ENCODE measurements at regions not wholly inside any gene's neighbourhood (a gene's known extent, or its start where the extent isn't known, plus 50 kb on each side); places are given as distances from the start of the nearest gene placed in this dataset.

DNA sequence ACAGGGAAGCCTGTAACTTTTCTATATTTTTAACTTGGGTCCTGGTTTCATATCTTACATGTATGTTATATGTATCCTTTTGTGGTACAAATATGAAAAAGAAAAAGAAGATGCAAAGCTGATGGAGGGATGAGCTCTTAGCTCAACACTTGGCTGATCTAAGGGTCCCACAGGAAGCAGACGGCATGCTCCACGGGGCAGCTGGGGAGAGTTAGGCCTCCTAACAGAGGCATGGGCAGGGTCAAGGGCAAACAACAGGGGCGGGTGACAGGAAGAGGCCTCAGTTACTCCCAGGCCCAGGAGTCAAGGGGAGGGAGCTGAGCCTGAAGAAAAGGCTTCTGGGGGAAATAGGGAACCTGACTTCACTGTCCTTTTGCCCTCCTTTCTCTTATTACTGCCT is 287.2 kb downstream of the ZSWIM6 start:
- Mint-ChIP-seq H3K9me3 (no peaks in the 10 kb centered on the region), H3K36me3 (no peaks in the 10 kb centered on the region), H3K27ac (no peak overlapping the region)
- ATAC-seq (no peak), DNase-seq (ENCODE audit: low spot score in 2 of 2) (no peak)

DNA sequence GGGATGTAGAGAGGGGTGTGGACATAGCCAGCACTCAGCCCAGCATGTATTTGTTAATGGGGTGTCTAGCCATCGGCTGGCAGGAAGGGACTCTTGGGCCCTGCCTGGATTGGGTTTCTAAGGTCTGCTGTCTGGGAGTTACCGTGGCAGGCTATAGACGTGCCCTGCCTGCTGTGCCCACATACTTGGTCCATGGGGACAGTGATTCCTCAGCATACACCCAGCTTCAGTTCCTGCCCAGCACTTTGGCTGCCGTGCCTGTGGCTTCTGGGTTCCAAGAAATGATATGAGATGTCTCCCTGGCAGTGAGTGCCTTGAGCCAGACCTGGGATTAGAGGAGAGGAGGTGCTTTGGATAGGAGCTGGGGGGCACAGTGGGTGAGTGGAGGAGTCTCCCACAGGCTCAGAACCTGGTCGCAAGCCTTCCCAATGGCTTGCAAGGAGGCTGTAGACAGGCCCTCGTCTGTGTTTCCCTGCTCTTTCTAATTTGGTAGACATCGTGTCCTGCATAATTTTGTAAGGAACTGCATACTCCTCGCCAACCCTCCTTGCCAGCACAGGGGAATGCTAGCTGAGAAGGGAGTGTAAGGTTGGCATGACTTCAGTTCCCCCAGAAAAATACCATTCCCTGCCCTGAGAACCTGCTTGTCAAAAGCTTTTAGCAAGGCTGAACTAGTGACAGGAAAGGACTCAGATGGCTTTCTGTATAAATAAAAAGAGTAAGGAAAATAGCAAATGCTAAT is 287.9 kb downstream of the ZSWIM6 start:
- DNase-seq (ENCODE audit: low spot score in 2 of 2): no peak
- Mint-ChIP-seq H3K36me3 (no peaks in the 10 kb centered on the region), H3K9me3 (no peaks in the 10 kb centered on the region), H3K27ac (no peak overlapping the region)
- no peak for ATAC-seq

GRCh38 chr5:61620699-61621182 is 288.7 kb downstream of the ZSWIM6 start:
- H3K9me3 Mint-ChIP-seq: no peaks in the 10 kb centered on the region
- no peaks in the 10 kb centered on the region for H3K36me3 Mint-ChIP-seq
- no peak overlapping the region for H3K27ac Mint-ChIP-seq
- ATAC-seq: no peak
- DNase-seq (ENCODE audit: low spot score in 2 of 2): no peak

DNA sequence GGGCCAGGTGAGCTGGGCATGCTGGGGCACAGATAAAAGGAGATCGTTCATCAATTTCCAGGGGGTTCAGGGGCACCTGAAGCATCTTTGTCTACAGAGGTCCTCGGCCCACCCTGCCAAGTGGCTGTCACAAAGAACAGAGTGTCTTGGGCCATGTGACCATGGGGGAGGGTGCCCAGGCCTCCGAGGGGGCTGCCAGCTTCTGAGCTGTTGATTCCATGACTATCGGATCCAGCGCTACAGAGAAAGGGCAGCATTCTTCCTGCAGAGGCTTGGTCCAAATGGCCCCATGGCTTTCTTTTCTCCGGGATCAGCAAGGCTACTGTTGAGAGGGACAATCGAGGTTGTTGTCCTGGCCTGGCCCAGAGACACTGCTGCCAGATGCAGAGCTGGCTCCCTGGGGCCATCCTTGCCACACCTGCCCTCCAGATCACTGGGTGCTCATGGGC is 289.2 kb downstream of the ZSWIM6 start:
- Mint-ChIP-seq H3K27ac (no peak overlapping the region), H3K9me3 (no peaks in the 10 kb centered on the region), H3K36me3 (no peaks in the 10 kb centered on the region)
- DNase-seq (ENCODE audit: low spot score in 2 of 2): no peak
- no peak for ATAC-seq

GRCh38 chr5:61622156-61622555 is 290.1 kb downstream of the ZSWIM6 start:
- DNase-seq (ENCODE audit: low spot score in 2 of 2) (no peak), ATAC-seq (no peak)
- Mint-ChIP-seq H3K27ac (no peak overlapping the region), H3K36me3 (no peaks in the 10 kb centered on the region), H3K9me3 (no peaks in the 10 kb centered on the region)

- ATAC-seq (no peak), DNase-seq (ENCODE audit: low spot score in 2 of 2) (no peak)
- H3K27ac Mint-ChIP-seq: no peak overlapping the region
- no peaks in the 10 kb centered on the region for H3K36me3 Mint-ChIP-seq
- no peaks in the 10 kb centered on the region for H3K9me3 Mint-ChIP-seq
Observed at GRCh38 chr5:61623401-61624069, 291.5 kb downstream of the ZSWIM6 start.

DNA sequence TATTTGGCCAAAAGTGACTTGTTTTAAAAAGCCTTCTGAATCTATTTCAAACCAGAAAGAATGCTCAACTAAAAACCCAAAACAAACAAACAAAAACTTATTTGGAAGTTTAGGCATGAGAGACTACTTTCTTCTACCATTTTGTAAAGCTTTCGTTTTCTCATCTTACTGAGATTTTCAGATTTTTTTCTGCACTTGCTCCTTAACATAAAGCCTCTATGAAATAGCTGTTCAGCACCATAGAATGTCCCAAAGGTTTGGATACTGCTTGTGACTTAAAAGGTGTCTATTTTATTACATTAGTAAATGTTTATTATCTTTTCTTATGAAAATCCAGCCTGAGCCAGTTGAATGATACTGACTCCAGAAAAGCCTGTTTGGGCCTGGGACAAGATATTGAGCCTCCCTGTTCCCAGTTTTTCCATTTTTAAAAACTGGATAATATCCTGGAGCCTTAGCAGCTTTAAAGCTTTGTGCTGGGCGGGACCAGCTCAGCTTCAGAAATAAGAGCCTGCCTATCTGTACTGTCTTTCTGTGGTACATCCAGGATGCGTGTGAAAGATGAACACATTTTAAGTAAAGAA is 292.6 kb downstream of the ZSWIM6 start:
- Mint-ChIP-seq H3K9me3 (peaks cover 0 to 4% of the 10 kb centered on the region in 2 donors), H3K27ac (no peak overlapping the region), H3K36me3 (no peaks in the 10 kb centered on the region)
- DNase-seq (ENCODE audit: low spot score in 2 of 2) (no peak), ATAC-seq (no peak)

- ATAC-seq (no peak), DNase-seq (ENCODE audit: low spot score in 2 of 2) (no peak)
- Mint-ChIP-seq H3K36me3 (no peaks in the 10 kb centered on the region), H3K27ac (no peak overlapping the region), H3K9me3 (peaks cover 0 to 4% of the 10 kb centered on the region in 2 donors)
Observed at GRCh38 chr5:61625137-61625561, 293.1 kb downstream of the ZSWIM6 start.

DNA sequence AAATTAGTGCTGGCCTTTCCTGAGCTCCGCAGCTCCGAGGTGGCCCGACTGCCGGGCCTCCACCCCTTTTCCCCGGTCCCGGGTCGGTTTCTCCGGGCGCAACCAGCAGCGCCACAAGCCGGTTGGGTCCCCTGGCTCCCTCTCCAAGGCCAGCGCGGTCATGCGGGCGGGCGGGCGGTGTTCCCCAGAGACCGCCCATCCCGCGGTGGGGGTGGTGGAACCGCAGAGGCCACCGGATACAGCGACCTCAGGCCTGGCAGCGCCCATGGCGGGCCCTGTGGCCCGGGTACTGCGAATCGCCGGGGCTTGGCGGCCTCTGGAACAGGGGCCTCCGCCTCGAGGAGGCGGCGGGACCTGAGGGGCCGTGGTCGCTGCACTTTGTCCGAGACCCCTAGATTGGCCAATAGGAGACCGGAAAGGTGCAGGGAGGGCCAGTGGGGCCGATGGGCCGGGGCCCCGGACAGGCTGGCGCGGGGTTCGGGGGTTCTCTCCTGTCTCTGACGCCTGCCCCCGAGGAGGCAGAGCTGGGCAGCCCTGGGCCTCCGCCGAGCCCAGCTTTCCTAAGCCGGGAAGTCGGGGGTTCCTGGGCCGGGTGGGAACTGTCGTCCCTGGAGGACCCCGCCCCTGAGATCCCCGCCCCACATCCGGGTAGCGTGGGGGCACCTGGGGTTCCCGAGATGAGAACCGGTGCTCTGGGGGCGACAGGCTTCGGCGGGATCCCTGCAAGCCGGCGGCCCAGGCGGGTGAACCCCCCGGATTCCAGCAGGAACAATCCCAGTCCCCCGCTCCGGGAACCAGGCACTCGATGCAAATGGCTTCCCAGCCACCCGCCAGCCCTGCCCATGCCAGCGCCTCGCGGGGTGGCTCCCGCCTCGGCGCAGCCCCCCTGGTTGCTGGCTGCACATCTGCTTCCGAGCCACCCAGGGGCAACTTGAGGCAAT is 293.9 kb downstream of the ZSWIM6 start:
- Mint-ChIP-seq H3K9me3 (peaks cover 0 to 4% of the 10 kb centered on the region in 2 donors), H3K27ac (no peak overlapping the region), H3K36me3 (no peaks in the 10 kb centered on the region)
- DNase-seq (ENCODE audit: low spot score in 2 of 2) (peak; percentile 31 to 63), ATAC-seq (peak; percentile 80 to 91)

GRCh38 chr5:61626639-61627282 is 294.7 kb downstream of the ZSWIM6 start:
- peaks cover 0 to 4% of the 10 kb centered on the region in 2 donors for H3K9me3 Mint-ChIP-seq
- no peak overlapping the region for H3K27ac Mint-ChIP-seq
- H3K36me3 Mint-ChIP-seq: no peaks in the 10 kb centered on the region
- no peak for DNase-seq (ENCODE audit: low spot score in 2 of 2)
- no peak for ATAC-seq

GRCh38 chr5:61627531-61627930 is 295.5 kb downstream of the ZSWIM6 start:
- no peak for DNase-seq (ENCODE audit: low spot score in 2 of 2)
- H3K9me3 Mint-ChIP-seq: peaks cover 0 to 4% of the 10 kb centered on the region in 2 donors
- no peak overlapping the region for H3K27ac Mint-ChIP-seq
- H3K36me3 Mint-ChIP-seq: no peaks in the 10 kb centered on the region
- ATAC-seq: no peak

- peaks cover 0 to 4% of the 10 kb centered on the region in 2 donors for H3K9me3 Mint-ChIP-seq
- H3K27ac Mint-ChIP-seq: no peak overlapping the region
- no peak for ATAC-seq
- H3K36me3 Mint-ChIP-seq: no peaks in the 10 kb centered on the region
- DNase-seq (ENCODE audit: low spot score in 2 of 2): no peak
Observed at GRCh38 chr5:61630908-61631307, 298.9 kb downstream of the ZSWIM6 start.

- DNase-seq (ENCODE audit: low spot score in 2 of 2): no peak
- Mint-ChIP-seq H3K36me3 (no peaks in the 10 kb centered on the region), H3K27ac (no peak overlapping the region), H3K9me3 (peaks cover 0 to 4% of the 10 kb centered on the region in 2 donors)
- no peak for ATAC-seq
Observed at GRCh38 chr5:61631438-61631941, 299.4 kb downstream of the ZSWIM6 start.

DNA sequence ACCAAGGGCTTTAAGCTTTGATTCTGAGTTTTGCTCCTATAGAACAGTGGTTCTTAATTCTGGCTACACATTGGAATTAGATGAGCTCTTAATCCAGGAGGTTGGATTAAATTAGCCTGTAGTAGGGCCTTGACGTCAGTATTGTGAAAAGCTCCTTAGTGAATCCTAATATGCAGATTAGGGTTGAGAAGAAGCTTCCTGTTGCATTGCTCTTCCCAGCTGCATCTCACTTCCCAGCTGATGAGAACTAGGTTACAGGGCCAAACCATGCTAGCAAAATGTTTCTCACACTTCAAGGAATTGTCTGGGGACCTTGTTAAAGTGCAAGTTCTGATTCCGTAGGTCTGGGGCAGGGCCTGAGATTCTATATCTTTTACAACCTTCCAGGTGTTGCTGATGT is 300.0 kb downstream of the ZSWIM6 start:
- ATAC-seq: no peak
- peaks cover 0 to 4% of the 10 kb centered on the region in 2 donors for H3K9me3 Mint-ChIP-seq
- no peaks in the 10 kb centered on the region for H3K36me3 Mint-ChIP-seq

GRCh38 chr5:61635271-61635670 is 303.2 kb downstream of the ZSWIM6 start:
- no peaks in the 10 kb centered on the region for H3K36me3 Mint-ChIP-seq
- no peak for DNase-seq (ENCODE audit: low spot score in 2 of 2)
- H3K27ac Mint-ChIP-seq: no peak overlapping the region
- ATAC-seq: no peak
- no peaks in the 10 kb centered on the region for H3K9me3 Mint-ChIP-seq

More for the DNA sequence above, 300.0 kb downstream of the ZSWIM6 start:
- no peak for DNase-seq (ENCODE audit: low spot score in 2 of 2)
- no peak overlapping the region for H3K27ac Mint-ChIP-seq

DNA sequence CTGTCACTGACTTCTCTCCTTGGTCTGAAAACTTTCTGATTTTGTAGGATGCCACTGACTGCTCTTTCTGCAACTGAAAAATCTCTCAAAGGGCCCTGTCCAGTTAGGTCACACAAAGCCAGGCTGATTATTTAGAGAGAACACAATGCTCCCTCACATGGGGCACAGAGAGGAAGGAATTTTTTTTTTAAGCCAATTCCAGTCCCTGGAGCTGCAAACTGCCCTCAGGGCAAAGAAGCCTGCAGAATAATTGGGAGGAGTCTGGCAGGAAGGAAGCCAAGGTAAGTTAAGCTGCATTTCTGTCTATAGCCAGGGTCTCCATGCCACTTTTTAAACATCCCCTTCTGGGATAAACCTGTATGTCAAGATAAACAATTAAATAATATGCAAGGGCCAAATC is 305.5 kb downstream of the ZSWIM6 start:
- no peak for DNase-seq (ENCODE audit: low spot score in 2 of 2)
- no peaks in the 10 kb centered on the region for H3K36me3 Mint-ChIP-seq
- no peak overlapping the region for H3K27ac Mint-ChIP-seq
- ATAC-seq: no peak
- no peaks in the 10 kb centered on the region for H3K9me3 Mint-ChIP-seq

Measured in activated naive CD4-positive, alpha-beta T cell treated with anti-CD3 and anti-CD28 coated beads, Interleukin-2, amount 50 U/mL, for 72 hours (primary cell).